DOHH2 (cell line): ENCODE measurements at regions not wholly inside any gene's neighbourhood (a gene's known extent, or its start where the extent isn't known, plus 50 kb on each side); places are given as distances from the start of the nearest gene placed in this dataset.

Experiments
- CTCF ChIP-seq: fragments of 200-600 bp; sonication (generic); IDR thresholded peaks from one replicate; pipeline ENCODE4 v1.5.1; 2014; ENCODE audit warnings: antibody characterized with exemption, mild to moderate bottlenecking, low read depth, low read length; ENCODE audit not compliant: poor library complexity, severe bottlenecking
- EZH2phosphoT487 ChIP-seq: fragments of 200-600 bp; sonication (generic); IDR thresholded peaks from 2 replicates; pipeline ENCODE4 v1.6.1; 2017; ENCODE audit warnings: borderline replicate concordance, mild to moderate bottlenecking, antibody characterized with exemption, low read length, moderate library complexity, mixed read lengths

- TF ChIP-seq CTCF (no peak), EZH2phosphoT487 (no peak)
Measured at GRCh38 chrX:9269134-9269533, 195.7 kb upstream of the TBL1X start.
